T-helper 17 cell (primary cell): ENCODE measurements at regions not wholly inside any gene's neighbourhood (a gene's known extent, or its start where the extent isn't known, plus 50 kb on each side); places are given as distances from the start of the nearest gene placed in this dataset.
"Not testable (repeated sequence)": the region's sequence is repeated elsewhere in the genome, so short reads cannot be mapped to it uniquely, and the experiment has no call there.

Experiments used
- ATAC-seq: fragments of 150-1000 bp; cut with Tn5 transposase; 2 replicates; pipeline ENCODE4 v1.10.0; 2021; ENCODE audit warnings: mild to moderate bottlenecking, moderate library complexity
- DNase-seq, 3 donors: peaks; one replicate each; pipeline versions ENCODE4 v3.0.0 to v3.0.0-alpha.2; 2020 to 2021
- H3K9me3 ChIP-seq: one replicate; pipeline ENCODE4 v1.7.0; 2013; ENCODE audit warnings: low read length, mild to moderate bottlenecking; ENCODE audit not compliant: control insufficient read depth, poor library complexity, severe bottlenecking
- H3K27ac Mint-ChIP-seq: one replicate; pipeline ENCODE4 v1.8.0; 2022; ENCODE audit warnings: mild to moderate bottlenecking, moderate library complexity, mixed read lengths
- H3K27me3 Mint-ChIP-seq: one replicate; pipeline ENCODE4 v1.8.0; 2022; ENCODE audit warnings: mixed read lengths
- H3K36me3 Mint-ChIP-seq: one replicate; pipeline ENCODE4 v1.8.0; 2022; ENCODE audit warnings: low read depth, mixed read lengths
- H3K4me1 Mint-ChIP-seq: one replicate; pipeline ENCODE4 v1.8.0; 2022; ENCODE audit warnings: mild to moderate bottlenecking, mixed read lengths
- H3K4me3 Mint-ChIP-seq: one replicate; pipeline ENCODE4 v1.8.0; 2022; ENCODE audit warnings: mild to moderate bottlenecking, moderate library complexity, mixed read lengths

- Mint-ChIP-seq H3K4me3 (no peak overlapping the region), H3K27ac (no peak overlapping the region), H3K27me3 (peaks cover 8% of the 10 kb centered on the region), H3K36me3 (no peaks in the 10 kb centered on the region), H3K4me1 (peaks cover 12% of the 10 kb centered on the region)
- H3K9me3 ChIP-seq: no peaks in the 10 kb centered on the region
- DNase-seq (no peak), ATAC-seq (no peak)
Measured at GRCh38 chr21:35201288-35201687, 152.2 kb upstream of the RUNX1 start.

- H3K36me3 Mint-ChIP-seq: no peaks in the 10 kb centered on the region
- DNase-seq: no peak
- no peak for ATAC-seq
Measured at GRCh38 chr21:35199733-35200015, 150.6 kb upstream of the RUNX1 start.

GRCh38 chr21:35198982-35199732 is 150.1 kb upstream of the RUNX1 start:
- peaks cover 8% of the 10 kb centered on the region for H3K27me3 Mint-ChIP-seq
- ATAC-seq (no peak), DNase-seq (no peak)
- no peaks in the 10 kb centered on the region for H3K4me1 Mint-ChIP-seq
- no peak overlapping the region for H3K27ac Mint-ChIP-seq
- H3K4me3 Mint-ChIP-seq: no peak overlapping the region
- no peaks in the 10 kb centered on the region for H3K36me3 Mint-ChIP-seq
- H3K9me3 ChIP-seq: no peaks in the 10 kb centered on the region

More at GRCh38 chr21:35199733-35200015, 150.6 kb upstream of the RUNX1 start:
- no peaks in the 10 kb centered on the region for H3K9me3 ChIP-seq
- no peak overlapping the region for H3K4me3 Mint-ChIP-seq
- no peak overlapping the region for H3K27ac Mint-ChIP-seq
- peaks cover 2% of the 10 kb centered on the region for H3K4me1 Mint-ChIP-seq
- H3K27me3 Mint-ChIP-seq: peaks cover 8% of the 10 kb centered on the region

GRCh38 chr21:35198565-35198964 is 149.5 kb upstream of the RUNX1 start:
- H3K4me1 Mint-ChIP-seq: no peaks in the 10 kb centered on the region
- ATAC-seq: no peak
- DNase-seq: no peak
- peaks cover 5% of the 10 kb centered on the region for H3K27me3 Mint-ChIP-seq
- no peaks in the 10 kb centered on the region for H3K9me3 ChIP-seq
- H3K4me3 Mint-ChIP-seq: no peak overlapping the region
- no peak overlapping the region for H3K27ac Mint-ChIP-seq
- peaks cover under 1% of the 10 kb centered on the region for H3K36me3 Mint-ChIP-seq

- no peak for DNase-seq
- H3K9me3 ChIP-seq: no peaks in the 10 kb centered on the region
- no peak for ATAC-seq
- no peaks in the 10 kb centered on the region for H3K4me1 Mint-ChIP-seq
- H3K4me3 Mint-ChIP-seq: no peak overlapping the region
- H3K27ac Mint-ChIP-seq: no peak overlapping the region
- peaks cover 2% of the 10 kb centered on the region for H3K36me3 Mint-ChIP-seq
- H3K27me3 Mint-ChIP-seq: no peaks in the 10 kb centered on the region
Measured at GRCh38 chr21:35197992-35198431, 148.9 kb upstream of the RUNX1 start.

- ATAC-seq: no peak
- H3K9me3 ChIP-seq: no peaks in the 10 kb centered on the region
- DNase-seq: no peak
- H3K4me3 Mint-ChIP-seq: no peak overlapping the region
- peaks cover 2% of the 10 kb centered on the region for H3K36me3 Mint-ChIP-seq
- no peaks in the 10 kb centered on the region for H3K27me3 Mint-ChIP-seq
- H3K27ac Mint-ChIP-seq: no peak overlapping the region
- H3K4me1 Mint-ChIP-seq: no peaks in the 10 kb centered on the region
Measured at GRCh38 chr21:35197191-35197590, 148.1 kb upstream of the RUNX1 start.

GRCh38 chr21:35196128-35196527 is 147.0 kb upstream of the RUNX1 start:
- no peaks in the 10 kb centered on the region for H3K4me1 Mint-ChIP-seq
- peaks cover 2% of the 10 kb centered on the region for H3K36me3 Mint-ChIP-seq
- ATAC-seq (no peak), DNase-seq (no peak)
- H3K4me3 Mint-ChIP-seq: no peak overlapping the region
- no peak overlapping the region for H3K27ac Mint-ChIP-seq
- no peaks in the 10 kb centered on the region for H3K9me3 ChIP-seq
- H3K27me3 Mint-ChIP-seq: no peaks in the 10 kb centered on the region

- no peaks in the 10 kb centered on the region for H3K4me1 Mint-ChIP-seq
- ATAC-seq (no peak), DNase-seq (no peak)
- no peak overlapping the region for H3K27ac Mint-ChIP-seq
- H3K4me3 Mint-ChIP-seq: no peak overlapping the region
- no peaks in the 10 kb centered on the region for H3K9me3 ChIP-seq
- peaks cover 2% of the 10 kb centered on the region for H3K36me3 Mint-ChIP-seq
- H3K27me3 Mint-ChIP-seq: no peaks in the 10 kb centered on the region
Measured at GRCh38 chr21:35195232-35195631, 146.1 kb upstream of the RUNX1 start.

- ATAC-seq: no peak
- Mint-ChIP-seq H3K27me3 (no peaks in the 10 kb centered on the region), H3K27ac (no peak overlapping the region)
Measured at GRCh38 chr21:35191754-35192153, 142.7 kb upstream of the RUNX1 start.

GRCh38 chr21:35191128-35191527 is 142.0 kb upstream of the RUNX1 start:
- H3K4me3 Mint-ChIP-seq: no peak overlapping the region
- peaks cover 2% of the 10 kb centered on the region for H3K36me3 Mint-ChIP-seq
- DNase-seq (no peak), ATAC-seq (no peak)
- H3K27ac Mint-ChIP-seq: no peak overlapping the region
- H3K27me3 Mint-ChIP-seq: no peaks in the 10 kb centered on the region
- no peaks in the 10 kb centered on the region for H3K9me3 ChIP-seq
- no peaks in the 10 kb centered on the region for H3K4me1 Mint-ChIP-seq

More at GRCh38 chr21:35191754-35192153, 142.7 kb upstream of the RUNX1 start:
- Mint-ChIP-seq H3K4me3 (no peak overlapping the region), H3K4me1 (no peaks in the 10 kb centered on the region), H3K36me3 (peaks cover 2% of the 10 kb centered on the region)
- no peaks in the 10 kb centered on the region for H3K9me3 ChIP-seq
- DNase-seq: no peak

- Mint-ChIP-seq H3K36me3 (peaks cover 2% of the 10 kb centered on the region), H3K27ac (no peak overlapping the region), H3K4me3 (no peak overlapping the region), H3K4me1 (no peaks in the 10 kb centered on the region), H3K27me3 (no peaks in the 10 kb centered on the region)
- H3K9me3 ChIP-seq: no peaks in the 10 kb centered on the region
- no peak for ATAC-seq
- DNase-seq: no peak
Measured at GRCh38 chr21:35190201-35190701, 141.1 kb upstream of the RUNX1 start.

GRCh38 chr21:35189077-35189863 is 140.2 kb upstream of the RUNX1 start:
- no peak overlapping the region for H3K27ac Mint-ChIP-seq
- no peak overlapping the region for H3K4me3 Mint-ChIP-seq
- H3K36me3 Mint-ChIP-seq: peaks cover 2% of the 10 kb centered on the region
- H3K9me3 ChIP-seq: no peaks in the 10 kb centered on the region
- ATAC-seq (no peak), DNase-seq (no peak)
- no peaks in the 10 kb centered on the region for H3K27me3 Mint-ChIP-seq
- no peaks in the 10 kb centered on the region for H3K4me1 Mint-ChIP-seq

- not testable (repeated sequence) for H3K9me3 ChIP-seq, H3K36me3 Mint-ChIP-seq, H3K4me3 Mint-ChIP-seq, H3K4me1 Mint-ChIP-seq, H3K27me3 Mint-ChIP-seq, ATAC-seq, H3K27ac Mint-ChIP-seq, DNase-seq
Measured at GRCh38 chr21:35183389-35183788, 134.3 kb upstream of the RUNX1 start.
